Ascending aorta (tissue), 2 donors: ENCODE measurements at regions not wholly inside any gene's neighbourhood (a gene's known extent, or its start where the extent isn't known, plus 50 kb on each side); places are given as distances from the start of the nearest gene placed in this dataset.

Experiments used
- DNase-seq, 2 donors: peaks; one replicate each; pipeline ENCODE4 v3.0.0-alpha.2; 2019; ENCODE audit warnings: low spot score in 2 of 2
- H3K27ac ChIP-seq, 2 donors: fragments of 200-600 bp; sonication (generic); one replicate each; pipeline ENCODE4 v1.5.1; 2016 to 2017; ENCODE audit warnings: mild to moderate bottlenecking in 1 of 2
- H3K27me3 ChIP-seq: fragments of 200-600 bp; sonication (generic); one replicate; pipeline ENCODE4 v1.5.1; 2017
- H3K36me3 ChIP-seq, 2 donors: fragments of 200-600 bp; sonication (generic); one replicate each; pipeline ENCODE4 v1.5.1; 2016
- H3K4me1 ChIP-seq, 2 donors: fragments of 200-600 bp; sonication (generic); one replicate each; pipeline ENCODE4 v1.5.1; 2016 to 2017; ENCODE audit warnings: mild to moderate bottlenecking in 1 of 2
- H3K4me3 ChIP-seq, 2 donors: fragments of 200-600 bp; sonication (generic); one replicate each; pipeline ENCODE4 v1.5.1; 2016 to 2017; ENCODE audit warnings: mild to moderate bottlenecking in 1 of 2
- H3K9me3 ChIP-seq, 2 donors: fragments of 200-600 bp; sonication (generic); one replicate each; pipeline ENCODE4 v1.5.1; 2016
- intact Hi-C: fragments of 100-400 bp; cut with DNase I; formaldehyde crosslinking; loops from one replicate; pipeline ENCODE4 v1.15.1; 2023
- TF ChIP-seq, protein P1 (sequence below), 3 experiments: fragments of 200-600 bp in 2 of 3; fragments of 450-650 bp in 1 of 3; sonication (generic) in 2 of 3; IDR thresholded peaks; one replicate each; pipeline ENCODE4 v1.5.1; 2016 to 2019; ENCODE audit warnings: antibody characterized with exemption in 3 of 3, mild to moderate bottlenecking in 1 of 3, moderate library complexity in 1 of 3

- Histone ChIP-seq H3K4me1 (no peaks in the 10 kb centered on the region), H3K27me3 (no peaks in the 10 kb centered on the region), H3K27ac (no peak overlapping the region), H3K4me3 (no peak overlapping the region), H3K36me3 (no peaks in the 10 kb centered on the region), H3K9me3 (no peaks in the 10 kb centered on the region)
- DNase-seq: no peak
- TF ChIP-seq, protein P1, sequence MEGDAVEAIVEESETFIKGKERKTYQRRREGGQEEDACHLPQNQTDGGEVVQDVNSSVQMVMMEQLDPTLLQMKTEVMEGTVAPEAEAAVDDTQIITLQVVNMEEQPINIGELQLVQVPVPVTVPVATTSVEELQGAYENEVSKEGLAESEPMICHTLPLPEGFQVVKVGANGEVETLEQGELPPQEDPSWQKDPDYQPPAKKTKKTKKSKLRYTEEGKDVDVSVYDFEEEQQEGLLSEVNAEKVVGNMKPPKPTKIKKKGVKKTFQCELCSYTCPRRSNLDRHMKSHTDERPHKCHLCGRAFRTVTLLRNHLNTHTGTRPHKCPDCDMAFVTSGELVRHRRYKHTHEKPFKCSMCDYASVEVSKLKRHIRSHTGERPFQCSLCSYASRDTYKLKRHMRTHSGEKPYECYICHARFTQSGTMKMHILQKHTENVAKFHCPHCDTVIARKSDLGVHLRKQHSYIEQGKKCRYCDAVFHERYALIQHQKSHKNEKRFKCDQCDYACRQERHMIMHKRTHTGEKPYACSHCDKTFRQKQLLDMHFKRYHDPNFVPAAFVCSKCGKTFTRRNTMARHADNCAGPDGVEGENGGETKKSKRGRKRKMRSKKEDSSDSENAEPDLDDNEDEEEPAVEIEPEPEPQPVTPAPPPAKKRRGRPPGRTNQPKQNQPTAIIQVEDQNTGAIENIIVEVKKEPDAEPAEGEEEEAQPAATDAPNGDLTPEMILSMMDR (IDR thresholded peaks at IDR 0.05): no peak
- intact Hi-C loops: no loop called here
Observed at GRCh38 chr14:53683229-53683628, 273.4 kb downstream of the BMP4 start.

DNA sequence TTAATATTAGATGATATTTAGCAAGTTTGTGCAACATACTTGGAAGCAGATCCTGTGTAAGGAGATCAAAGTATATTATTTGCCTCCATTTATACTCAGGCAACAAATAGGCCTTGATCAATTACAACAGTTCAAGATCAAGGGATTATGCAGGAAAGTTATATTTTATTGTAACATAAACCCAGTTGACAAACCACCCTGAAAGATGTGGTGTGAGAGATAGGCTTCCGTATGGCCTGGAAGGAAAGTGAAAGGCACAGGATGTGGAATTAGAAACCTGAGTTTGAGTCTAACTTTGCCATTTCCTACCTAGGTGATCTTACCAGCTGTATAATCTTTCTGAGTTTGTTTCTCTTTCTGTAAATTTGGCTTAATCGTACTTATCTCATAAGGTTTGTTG is 284.1 kb downstream of the BMP4 start:
- intact Hi-C loops: no loop called here

DNA sequence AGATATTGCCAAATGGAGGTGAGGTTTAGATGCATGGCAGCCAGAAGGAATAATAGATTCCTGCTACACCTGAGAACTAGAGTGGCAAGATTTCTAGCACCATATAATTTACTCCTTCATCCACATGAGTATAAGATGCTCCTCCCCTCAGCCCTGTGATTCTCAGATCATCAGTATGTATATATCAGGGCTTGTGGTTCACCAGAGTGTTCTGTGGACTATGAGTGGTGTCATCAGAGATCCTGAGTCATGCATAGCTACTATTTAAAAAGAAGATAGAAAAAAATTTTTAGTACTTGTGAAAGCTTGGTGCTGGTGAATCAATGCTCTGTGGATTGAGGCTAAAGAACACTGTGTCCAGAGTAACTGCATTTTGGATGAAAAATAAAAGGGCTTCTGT is 285.9 kb downstream of the BMP4 start:
- Histone ChIP-seq H3K4me3 (no peak overlapping the region), H3K27ac (no peak overlapping the region), H3K9me3 (no peaks in the 10 kb centered on the region), H3K36me3 (no peaks in the 10 kb centered on the region), H3K4me1 (no peaks in the 10 kb centered on the region), H3K27me3 (no peaks in the 10 kb centered on the region)
- TF ChIP-seq, protein P1 (IDR thresholded peaks at IDR 0.05): no peak
- intact Hi-C loops: no loop called here
- no peak for DNase-seq

More for the DNA sequence above, 284.1 kb downstream of the BMP4 start:
- DNase-seq: no peak
- Histone ChIP-seq H3K4me3 (no peak overlapping the region), H3K4me1 (no peaks in the 10 kb centered on the region), H3K36me3 (no peaks in the 10 kb centered on the region), H3K27me3 (no peaks in the 10 kb centered on the region), H3K27ac (no peak overlapping the region), H3K9me3 (no peaks in the 10 kb centered on the region)
- TF ChIP-seq, protein P1 (IDR thresholded peaks at IDR 0.05): no peak

GRCh38 chr14:53668897-53669296 is 287.7 kb downstream of the BMP4 start:
- no peaks in the 10 kb centered on the region for H3K27me3 ChIP-seq
- intact Hi-C loops: no loop called here
- TF ChIP-seq, protein P1 (IDR thresholded peaks at IDR 0.05): no peak
- no peaks in the 10 kb centered on the region for H3K9me3 ChIP-seq
- no peaks in the 10 kb centered on the region for H3K4me1 ChIP-seq
- H3K4me3 ChIP-seq: no peak overlapping the region
- H3K27ac ChIP-seq: no peak overlapping the region
- no peaks in the 10 kb centered on the region for H3K36me3 ChIP-seq
- no peak for DNase-seq

GRCh38 chr14:53663709-53664108 is 292.9 kb downstream of the BMP4 start:
- no peaks in the 10 kb centered on the region for H3K4me1 ChIP-seq
- H3K27me3 ChIP-seq: no peaks in the 10 kb centered on the region
- intact Hi-C loops: no loop called here
- DNase-seq: no peak
- TF ChIP-seq, protein P1 (IDR thresholded peaks at IDR 0.05): no peak
- no peak overlapping the region for H3K4me3 ChIP-seq
- H3K27ac ChIP-seq: no peak overlapping the region
- H3K9me3 ChIP-seq: no peaks in the 10 kb centered on the region
- no peaks in the 10 kb centered on the region for H3K36me3 ChIP-seq

DNA sequence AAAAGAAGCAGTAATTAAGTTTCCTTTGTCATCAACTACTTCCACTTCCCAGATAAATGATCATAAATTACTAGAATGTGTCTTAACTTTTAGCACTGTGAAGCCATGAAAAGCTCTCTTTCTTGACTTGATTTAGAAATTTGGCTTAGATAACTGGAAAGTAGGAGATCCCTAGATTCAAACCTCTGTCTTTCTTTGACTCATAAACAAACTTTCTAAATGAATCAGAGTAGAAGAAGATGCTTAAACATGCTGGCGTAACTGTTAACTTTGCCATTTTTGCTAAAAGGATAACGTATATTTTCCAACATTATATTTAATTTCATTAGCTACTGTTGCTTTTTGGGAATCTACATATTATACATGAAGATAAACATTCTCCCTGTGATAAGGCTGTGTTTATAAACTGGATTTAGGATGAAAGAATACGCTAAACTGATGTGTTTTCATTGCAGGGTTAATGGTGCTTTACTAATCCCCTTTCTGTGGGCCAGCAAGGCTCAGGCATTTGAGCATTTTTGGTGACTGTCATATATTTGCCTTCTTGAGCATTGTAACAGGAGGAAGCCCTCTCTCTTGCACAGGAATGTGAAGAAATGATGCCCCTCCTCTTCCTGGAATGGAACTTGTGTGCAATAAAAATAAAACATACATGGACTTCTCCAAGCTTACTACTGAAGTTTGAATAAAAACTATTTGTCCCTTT is 301.4 kb downstream of the BMP4 start:
- Histone ChIP-seq H3K9me3 (no peaks in the 10 kb centered on the region), H3K4me3 (no peak overlapping the region), H3K4me1 (no peaks in the 10 kb centered on the region), H3K27me3 (no peaks in the 10 kb centered on the region), H3K27ac (no peak overlapping the region), H3K36me3 (no peaks in the 10 kb centered on the region)
- intact Hi-C loops: no loop called here
- no peak for DNase-seq
- TF ChIP-seq, protein P1 (IDR thresholded peaks at IDR 0.05): no peak
